ENCODE measurements at regions not wholly inside any gene's neighbourhood (a gene's known extent, or its start where the extent isn't known, plus 50 kb on each side); places are given as distances from the start of the nearest gene placed in this dataset.
"Not testable (repeated sequence)": the region's sequence is repeated elsewhere in the genome, so short reads cannot be mapped to it uniquely, and the experiment has no call there.

DNA sequence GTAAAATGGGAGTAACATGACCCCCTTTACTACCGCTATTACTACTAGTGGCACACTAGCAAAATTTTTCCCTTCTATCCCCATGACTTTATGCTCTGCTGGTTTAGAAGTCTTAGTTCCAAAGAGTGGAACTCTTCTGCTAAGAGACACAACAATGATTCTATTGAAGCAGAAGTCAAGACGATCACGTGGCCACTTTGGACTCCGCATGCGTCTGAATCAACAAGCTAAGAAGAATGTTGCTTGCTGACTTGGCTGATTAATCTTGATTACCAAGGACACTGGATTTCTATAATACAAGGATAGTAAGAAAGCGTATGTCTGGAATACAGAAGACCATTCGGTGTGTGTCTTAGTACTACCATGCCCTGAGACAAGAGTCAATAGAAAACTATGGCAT, 244.7 kb upstream of the BTBD3 start:
- DNase-seq = no peak

DNA sequence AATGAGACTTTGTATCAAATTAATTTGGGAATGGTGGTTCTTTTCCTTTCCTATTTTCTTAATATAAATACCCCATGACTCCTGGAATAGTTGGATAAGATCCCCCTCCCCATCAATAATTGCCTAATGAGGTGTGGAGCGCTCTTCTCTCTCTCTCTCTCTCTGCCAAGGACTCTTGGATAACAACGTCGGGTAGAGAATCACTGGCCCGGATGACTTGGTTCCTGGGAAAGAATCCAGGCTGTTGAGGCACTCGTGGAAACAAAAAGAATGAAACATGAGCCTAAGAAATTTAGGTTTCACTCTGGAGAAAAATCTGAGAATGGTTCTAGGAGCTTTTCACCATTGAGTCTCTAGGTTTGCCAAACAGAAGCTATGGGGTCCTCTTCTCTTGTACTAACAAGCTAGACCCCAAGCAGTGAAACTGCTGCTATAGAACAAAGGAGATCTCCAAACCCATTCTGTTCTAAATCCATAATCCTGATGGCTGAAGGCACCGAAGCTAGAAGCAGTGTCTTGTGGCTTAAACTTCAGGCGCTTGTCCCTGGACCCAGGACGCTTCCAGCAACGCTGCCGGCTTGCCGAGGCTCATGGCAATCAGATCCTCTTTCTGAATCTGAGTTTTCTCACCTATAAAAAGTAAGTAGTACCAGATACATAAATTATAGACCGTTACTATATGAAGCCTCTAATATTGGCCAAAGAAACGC, 241.6 kb upstream of the BTBD3 start:
- DNase-seq = no peak

DNA sequence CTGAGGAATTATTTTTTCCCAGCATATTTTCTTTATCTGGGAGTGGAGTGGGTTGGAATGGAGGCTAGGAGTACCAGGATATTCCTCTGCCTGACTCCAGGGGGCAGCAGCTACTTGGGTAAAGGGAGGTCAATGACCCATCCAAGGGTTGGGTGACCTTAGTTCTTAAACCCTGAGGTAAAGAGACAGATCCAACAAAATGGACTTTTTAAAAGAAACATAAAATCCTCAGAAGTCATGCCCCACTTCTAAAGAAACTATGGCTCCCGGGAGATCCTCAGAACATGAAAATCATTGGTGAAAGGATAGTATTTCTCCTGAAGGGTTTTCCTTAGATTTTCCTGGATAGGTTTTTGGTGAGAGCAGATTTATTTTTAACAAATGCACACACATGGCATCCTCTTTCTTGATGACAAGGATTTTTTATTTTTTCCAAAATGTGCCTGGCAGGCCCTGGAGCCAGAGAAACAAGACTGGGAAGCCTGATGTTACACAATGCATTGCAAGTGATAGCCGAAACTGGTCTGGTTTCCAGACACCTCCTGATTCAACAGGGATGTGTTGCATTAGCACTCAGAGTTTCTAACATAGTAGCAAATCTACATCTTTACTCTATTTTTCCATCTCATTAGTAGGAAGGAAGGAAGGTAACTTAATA, 240.9 kb upstream of the BTBD3 start:
- DNase-seq = no peak

DNA sequence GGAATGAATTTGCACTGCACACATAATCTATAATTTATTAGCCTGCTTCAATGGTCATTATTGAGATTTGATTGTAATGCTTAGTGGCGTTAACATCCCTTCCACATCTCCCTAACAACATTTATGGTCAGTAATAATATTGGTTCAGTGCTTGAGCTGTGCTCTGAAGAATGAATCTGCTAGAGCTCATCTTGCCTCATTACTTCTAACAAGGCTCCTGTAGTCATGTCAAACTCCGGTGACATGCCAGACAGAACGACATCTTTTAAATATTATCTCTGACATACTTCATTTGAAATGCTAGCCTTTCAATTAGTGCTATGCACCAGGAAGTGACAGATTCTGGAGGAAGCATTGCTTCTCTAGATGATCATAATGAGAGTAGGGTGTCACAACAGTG, 240.3 kb upstream of the BTBD3 start:
- DNase-seq = no peak

DNA sequence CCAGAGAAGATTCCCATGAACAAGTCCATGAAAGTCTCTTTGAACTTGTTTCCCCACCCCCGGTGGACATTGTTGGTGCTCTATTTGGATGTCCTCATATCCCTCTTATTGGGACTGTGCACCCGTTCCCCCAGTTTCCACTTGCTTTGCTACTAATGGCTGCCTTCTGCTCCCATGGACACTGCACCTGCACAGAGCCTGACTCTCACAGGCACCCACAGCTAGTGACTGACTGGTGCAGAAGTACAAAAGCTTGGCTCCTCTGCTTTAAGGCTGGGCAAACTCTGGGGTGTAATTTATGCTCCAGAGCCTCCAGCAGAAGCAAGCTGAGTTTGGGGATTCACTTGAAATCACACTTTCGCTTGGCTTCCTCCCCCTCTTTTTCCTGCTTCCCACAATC, 239.9 kb upstream of the BTBD3 start:
- DNase-seq = no peak

DNA sequence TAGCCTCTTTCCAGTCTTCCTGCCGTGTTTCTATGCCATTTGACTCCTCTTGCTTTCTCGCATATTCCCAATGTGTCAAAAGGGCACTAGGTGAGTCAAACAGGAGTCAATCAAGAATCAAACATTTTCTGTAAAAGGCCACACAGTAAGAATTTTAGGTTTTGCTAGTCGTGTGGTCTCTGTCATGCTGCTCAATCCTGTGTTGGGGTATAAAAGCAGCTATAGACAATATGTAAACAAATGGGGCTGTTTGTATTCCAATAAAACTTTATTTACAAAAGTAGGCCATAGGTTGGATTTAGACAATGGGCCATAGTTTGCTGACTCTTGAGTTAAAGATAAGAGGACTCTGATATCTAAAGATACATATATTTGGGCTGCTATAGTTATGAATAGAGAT, 235.4 kb upstream of the BTBD3 start:
- no peak for DNase-seq

DNA sequence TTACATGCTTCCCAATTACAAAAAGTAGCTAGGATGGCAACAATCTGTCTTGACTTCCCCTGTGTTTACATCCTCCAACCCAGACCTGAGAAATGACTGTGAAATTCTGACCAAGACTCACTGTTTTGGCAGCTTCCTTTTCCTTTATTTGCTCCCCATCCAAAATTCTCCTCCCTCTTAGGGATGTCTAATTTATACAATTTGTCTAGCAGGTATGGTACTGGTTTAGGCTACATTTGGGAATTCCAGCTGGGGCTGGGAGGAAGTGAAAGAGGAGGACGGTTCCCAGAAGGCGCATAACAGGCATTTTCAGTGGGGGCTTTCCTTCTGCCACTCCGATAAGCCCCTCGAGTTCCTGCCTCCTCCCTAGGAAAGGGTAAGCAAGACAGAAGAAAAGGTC, 231.5 kb upstream of the BTBD3 start:
- DNase-seq = no peak

DNA sequence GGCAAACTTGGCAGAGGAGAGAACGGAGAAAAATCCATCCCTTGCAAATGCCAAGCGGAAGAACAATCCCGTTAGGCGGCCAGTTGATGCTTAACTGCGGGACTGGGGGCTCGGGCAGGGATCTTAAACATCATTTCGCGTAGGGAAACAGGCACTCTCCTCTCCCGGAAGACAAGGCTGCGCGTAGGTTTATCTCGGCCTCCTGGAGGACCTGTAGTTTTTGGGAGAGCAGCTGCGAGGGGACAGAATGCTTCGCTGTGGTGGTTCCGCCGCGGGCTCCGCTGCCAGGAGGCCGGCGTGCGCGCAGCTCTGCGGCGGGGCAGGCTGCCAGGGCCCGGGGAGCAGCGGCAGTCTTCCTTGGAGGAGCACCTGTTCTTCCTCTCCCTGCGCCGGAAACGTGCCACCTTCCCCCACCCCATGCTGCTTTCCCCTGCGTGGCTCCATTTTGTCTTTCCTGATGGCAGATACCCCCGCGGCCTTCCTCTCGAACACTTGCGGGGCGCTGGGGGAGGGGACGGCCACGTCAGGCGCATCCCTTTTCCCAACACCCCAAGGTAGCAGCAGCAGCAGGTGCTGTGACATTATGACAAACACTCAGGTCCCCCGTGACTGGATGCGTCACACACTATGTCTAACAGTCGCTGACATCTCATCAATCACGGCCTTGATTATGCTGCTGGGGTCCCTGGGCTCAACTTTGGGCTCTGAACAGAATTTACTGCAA, 230.7 kb upstream of the BTBD3 start:
- no peak for DNase-seq

DNA sequence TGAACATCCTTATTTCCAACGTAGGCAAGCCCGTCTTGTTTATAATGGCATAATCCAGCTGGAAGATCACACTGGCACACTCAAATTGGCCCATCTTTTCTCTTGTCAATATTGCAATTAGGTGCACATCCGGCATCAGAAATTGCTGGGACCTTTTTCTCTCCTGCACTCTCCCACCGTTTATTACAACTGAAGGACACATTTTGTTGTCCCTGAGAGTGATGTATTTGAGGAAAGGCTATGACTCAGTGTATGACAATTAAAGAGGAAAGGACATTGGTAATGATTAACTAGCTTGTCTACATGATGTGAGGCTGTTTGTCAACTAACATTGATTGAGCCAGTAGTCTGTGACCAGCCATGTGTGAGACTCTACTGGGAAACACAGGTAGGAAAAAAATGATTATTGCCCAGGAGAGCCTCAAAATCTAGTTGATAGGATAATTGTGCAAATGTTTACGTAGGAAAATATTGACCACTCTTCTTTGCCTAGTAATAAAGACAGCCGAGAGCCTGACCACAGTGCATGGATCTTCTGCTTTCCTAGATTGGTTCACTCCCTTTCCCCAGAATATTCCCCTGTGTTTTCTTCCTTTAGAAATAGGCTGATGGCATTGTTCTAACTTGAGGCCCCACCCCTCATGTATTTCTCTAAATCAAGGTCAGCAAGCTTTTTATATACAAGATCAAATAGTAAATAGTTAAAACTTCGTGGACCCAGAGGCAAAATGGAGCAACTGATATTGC, 230.0 kb upstream of the BTBD3 start:
- no peak for DNase-seq

DNA sequence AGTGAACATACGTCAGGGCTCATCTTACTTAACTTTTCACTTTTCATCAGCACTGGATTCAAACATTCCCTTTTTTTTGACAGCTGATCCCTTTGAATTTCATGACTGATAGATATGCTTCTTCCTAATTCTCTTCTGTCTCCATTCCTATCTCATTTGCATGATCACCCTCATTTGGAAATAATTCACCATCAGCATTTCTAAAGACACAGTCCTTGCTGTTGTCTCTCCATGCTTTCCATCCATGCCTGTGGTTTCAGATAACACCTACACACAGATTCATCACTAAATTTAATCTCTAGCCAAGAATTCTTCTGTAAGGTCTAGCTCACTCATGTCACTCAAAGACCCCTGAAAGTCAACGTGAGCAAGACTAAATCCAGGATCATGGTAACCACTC, 228.4 kb upstream of the BTBD3 start:
- no peak for DNase-seq

DNA sequence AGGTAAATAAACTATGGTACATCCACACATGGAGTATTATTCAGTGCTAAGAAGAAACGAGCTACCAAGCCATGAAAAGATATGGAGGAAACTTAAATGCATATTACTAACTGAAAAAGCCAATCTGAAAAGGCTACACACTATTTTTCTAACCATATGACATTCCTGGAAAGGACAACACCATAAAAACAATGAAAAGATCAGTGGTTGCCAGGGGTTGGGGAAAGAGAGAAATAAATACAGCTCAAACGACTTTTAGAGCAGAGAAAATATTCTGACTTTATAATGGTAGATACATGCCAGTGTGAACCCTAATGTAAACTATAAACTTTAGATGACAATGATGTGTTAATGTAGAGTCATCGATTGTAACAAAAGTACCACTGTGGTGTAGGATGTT, 225.9 kb upstream of the BTBD3 start:
- no peak for DNase-seq

DNA sequence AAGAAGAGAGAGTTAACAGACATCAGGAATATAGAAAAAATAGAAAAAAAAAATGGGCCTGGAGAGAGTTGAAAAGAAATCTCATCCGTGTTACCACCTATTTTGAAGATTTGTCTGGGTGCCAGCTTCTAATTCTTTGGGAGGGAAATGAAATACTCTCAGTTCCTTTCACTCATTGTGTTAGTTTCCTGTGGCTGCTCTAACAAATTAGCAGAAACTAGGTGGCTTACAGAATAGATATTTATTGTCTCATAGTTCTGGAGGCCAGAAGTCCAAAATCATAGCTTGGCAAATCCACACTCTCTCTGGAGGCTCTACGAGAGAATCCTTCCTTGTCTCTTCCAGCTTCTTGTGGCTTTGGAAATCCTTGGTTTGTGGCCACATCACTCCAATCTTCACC, 225.1 kb upstream of the BTBD3 start:
- DNase-seq = no peak

DNA sequence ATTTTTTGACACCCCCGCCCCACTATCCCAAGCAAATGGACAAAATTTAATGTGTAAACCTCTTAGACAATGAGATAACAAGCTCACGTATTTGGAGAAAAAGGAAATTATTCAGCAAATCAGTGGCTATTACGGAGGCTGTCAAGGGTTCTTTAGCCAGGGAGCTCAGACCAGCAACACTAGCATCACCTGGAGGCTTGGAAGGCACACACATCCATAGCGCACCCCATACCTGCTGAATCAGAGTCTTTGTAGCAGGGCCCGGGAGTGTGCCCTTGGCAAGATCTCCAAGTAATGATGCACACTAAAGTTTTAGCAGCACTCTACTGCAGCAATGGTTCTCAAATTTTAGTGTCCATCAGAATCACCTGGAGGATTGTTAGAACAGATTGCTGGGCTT, 223.2 kb upstream of the BTBD3 start:
- DNase-seq = no peak

DNA sequence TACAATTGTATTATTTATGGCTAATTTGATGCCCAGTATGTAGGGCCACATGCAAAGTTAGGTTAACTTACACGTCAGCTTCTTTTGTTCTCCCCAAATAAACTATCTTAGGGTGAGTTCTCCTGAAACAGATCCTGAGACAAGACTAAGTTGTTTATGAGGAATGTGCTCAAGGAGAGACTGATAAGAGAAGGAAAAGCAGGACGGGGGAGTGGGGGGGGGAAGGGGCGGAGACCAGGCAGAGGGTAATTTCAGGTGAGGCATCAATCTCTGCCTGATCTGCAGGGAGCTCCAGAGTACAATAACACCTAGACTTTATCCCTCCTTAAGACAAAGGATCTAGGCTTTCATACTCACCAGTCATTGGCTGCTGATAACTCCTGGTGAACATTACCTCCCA, 220.6 kb upstream of the BTBD3 start:
- DNase-seq = no peak

DNA sequence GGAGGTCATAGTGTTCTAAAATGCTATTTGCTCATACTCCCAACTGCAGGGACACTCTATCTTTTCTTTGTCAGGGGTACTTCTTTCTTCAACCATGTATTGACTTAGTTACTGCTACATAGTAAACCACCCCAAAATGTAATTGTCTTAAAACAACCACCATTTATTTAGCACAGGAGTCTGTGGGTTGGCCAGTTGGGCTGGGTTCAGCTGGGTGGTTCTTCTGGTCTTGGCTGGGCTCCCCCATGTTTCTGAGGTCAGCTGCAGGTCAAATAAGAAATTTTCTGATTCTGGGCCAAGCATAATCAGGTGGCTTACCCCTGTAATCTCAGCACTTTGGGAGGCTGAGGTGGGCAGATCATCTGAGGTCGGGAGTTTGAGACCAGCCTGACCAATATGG, 220.0 kb upstream of the BTBD3 start:
- DNase-seq = no peak

DNA sequence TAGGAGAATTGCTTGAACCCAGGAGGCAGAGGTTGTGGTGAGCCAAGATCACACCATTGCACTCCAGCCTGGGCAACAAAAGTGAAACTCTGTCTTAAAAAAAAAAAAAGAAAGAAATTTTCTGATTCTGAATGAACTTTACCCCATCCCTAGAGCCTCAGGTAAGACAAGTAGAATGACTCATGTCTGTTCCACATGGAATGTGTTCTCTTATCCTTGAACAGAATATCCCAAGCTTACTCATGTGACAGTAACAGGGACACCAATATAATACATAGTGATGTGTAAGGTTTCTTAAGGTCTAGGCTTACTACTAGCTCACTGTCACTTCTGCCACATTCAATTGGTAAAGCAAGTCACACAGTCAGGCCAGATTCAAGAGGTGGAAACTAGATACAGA, 219.6 kb upstream of the BTBD3 start:
- DNase-seq = no peak

DNA sequence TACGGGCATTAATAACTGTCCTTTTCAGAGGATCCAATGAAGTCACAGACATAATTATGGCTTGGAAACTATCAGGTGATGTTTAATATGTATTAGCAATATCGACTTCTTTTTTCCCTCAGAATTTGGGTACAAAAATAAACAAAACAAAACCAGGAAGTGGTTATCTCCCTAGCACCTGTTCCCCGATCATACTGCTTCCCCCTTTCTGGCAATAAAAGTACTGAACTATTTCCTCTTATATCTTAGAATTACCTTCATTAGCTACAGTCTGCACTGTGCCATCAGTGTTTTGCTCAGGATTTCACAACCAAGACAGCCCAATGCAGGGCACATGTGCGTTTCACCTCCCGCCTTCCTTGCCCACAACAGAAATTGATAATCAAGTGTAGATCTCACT, 216.9 kb upstream of the BTBD3 start:
- no peak for DNase-seq

DNA sequence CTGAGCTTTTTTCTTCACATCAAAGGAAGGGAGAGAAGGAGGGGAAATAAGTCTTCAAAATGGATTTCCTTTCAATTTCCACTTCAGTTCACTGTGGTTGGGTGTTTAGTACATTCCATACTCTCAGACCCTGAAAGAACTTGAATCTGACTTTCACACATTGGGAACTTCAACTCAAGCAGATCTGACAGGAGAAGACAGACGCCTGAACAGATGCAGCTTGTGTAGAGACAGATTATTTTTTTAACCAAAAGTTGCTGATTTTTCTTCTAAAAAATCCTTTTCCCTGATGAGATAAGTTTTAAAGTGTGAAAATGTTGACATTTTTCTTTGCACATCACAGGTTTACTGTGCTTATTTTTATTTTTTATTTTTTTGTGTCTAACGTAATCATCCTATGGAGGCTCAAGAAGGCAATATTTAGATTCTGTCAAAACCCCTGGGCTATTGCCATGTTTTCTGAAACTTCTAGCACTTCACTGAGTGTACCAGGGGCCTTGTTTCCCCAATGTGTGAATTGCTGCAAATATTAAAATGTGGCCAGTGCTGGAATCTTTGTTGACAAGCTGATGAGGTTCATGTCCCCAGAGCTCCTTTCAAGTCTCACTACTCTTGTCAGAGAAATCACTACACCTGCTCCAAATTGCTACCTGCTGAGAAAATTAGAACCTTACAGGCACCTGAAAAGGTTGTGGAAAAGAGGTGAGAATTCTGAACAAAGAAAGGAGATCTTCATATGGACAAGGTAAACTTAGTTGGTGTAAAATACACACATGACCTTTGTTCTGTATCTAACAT, 214.8 kb upstream of the BTBD3 start:
- DNase-seq = no peak

DNA sequence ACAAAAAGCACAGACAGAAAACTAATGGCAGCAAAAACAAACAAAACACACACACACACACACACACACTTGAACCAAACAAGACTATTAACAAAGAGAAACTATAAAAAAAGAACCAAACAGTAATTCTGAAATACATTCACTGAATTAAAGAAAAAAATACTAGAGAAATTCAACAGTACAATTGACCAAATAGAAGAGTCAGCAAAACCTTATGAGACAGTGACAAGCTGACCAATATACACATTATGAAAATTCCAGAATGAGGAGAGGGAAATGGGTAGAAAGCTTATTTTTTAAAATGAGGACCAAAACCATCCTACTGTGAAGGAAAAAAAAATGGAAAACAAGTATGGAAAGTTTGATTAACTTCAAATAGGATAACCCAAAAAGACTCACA, 212.2 kb upstream of the BTBD3 start:
- no peak for DNase-seq

DNA sequence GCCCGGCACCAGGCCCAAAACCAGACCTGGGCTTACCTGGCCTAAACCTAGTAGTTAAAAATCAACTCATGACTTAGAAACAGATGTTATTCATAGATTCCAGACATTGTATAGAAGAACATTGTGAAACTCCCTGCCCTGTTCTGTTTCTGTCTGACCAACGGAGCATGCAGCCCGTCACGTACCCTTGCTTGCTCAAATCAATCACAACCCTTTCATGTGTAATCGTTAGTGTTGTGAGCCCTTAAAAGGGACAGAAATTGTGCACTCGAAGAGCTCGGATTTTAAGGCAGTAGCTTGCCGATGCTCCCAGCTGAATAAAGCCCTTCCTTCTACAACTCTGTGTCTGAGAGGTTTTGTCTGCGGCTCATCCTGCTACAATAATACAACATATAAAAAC, 209.5 kb upstream of the BTBD3 start:
- not testable (repeated sequence) for DNase-seq

DNA sequence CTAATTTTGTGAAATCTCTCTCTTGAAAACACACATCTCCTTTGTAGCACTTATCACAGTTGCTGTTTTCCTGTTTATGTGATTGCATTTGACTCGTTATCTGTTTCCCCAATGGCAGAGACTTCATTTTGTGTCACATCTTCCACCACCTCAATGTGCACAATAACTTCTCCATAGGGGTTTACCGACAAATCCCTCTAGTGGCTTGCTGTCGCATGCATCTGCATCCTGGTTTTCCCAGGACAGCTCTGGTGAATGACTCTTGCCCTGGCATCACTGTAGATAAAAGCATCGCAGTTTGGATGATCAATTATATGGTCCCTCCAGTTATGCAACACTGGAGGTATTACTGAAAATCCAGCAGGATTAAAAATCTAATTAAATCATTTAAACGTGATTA, 206.5 kb upstream of the BTBD3 start:
- no peak for DNase-seq

DNA sequence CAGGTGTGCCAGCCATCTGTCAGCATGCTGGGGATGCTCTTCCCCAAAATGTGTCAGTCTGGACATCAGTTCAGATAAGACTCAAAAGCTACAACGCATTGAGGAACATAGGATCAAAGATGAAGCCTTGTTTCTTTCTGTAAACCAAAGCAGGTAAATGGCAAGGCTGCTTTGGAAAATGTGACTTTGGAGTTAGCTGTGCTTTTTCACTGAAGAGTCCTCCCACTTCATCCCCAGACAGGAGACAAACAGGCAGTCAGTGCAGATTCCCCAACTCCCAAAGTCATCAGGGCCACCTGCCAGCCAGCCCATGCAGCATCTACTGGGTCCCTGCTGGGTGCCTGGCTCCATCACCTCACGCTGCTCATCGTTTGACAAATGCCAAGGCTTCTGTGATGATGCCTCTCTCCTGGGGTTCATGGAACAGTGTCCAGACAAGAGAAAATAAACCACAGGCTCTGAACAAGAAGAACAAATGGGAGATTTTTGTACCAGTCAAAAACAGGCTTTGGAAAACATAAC, 205.0 kb upstream of the BTBD3 start:
- no peak for DNase-seq

DNA sequence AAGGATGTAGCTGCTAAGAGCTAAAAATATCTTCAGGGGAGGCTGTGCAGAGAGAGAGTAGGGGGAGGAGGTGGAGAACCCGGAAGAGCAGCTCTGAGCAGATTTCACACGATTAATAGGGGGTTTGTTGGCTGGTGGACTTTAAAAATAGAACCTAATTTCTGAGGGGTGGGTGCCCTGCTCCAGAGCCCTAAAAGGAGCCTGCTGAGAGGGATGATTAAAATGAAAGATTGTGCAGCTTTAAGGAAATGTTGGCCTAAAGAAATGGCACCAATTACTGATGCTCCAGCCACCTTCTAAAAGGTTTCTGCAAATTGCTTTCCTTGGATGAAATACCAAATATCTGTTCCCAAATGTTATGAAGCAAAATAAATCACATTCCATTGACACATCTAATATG, 202.8 kb upstream of the BTBD3 start:
- DNase-seq = no peak

All from NCI-H226 (cell line).